HCT116 (cell line): ENCODE measurements at regions not wholly inside any gene's neighbourhood (a gene's known extent, or its start where the extent isn't known, plus 50 kb on each side); places are given as distances from the start of the nearest gene placed in this dataset.

Experiments
- CEBPB ChIP-seq: IDR thresholded peaks from 2 replicates; pipeline ENCODE4 v1.6.1; 2012; ENCODE audit warnings: low read depth
- EZH2 ChIP-seq: fragments of 200-600 bp; sonication (generic); IDR thresholded peaks from 2 replicates; pipeline ENCODE4 v1.6.1; 2017; ENCODE audit warnings: antibody characterized with exemption, mixed run types
- JUND ChIP-seq: IDR thresholded peaks from 2 replicates; pipeline ENCODE4 v1.6.1; 2012
- POLR2A ChIP-seq: IDR thresholded peaks from 2 replicates; pipeline ENCODE4 v1.7.0; 2011; ENCODE audit warnings: borderline replicate concordance; ENCODE audit not compliant: insufficient read depth, insufficient read length; ENCODE audit errors: extremely low read depth
- SP1 ChIP-seq: IDR thresholded peaks from 2 replicates; pipeline ENCODE4 v1.6.1; 2012; ENCODE audit warnings: low read depth
- TF ChIP-seq, protein P1 (sequence below), 3 experiments: fragments of 200-600 bp in 1 of 3; sonication (generic) in 1 of 3; IDR thresholded peaks in 2 of 3; conservative IDR thresholded peaks in 1 of 3; 2 replicates each; pipeline ENCODE4 v1.5.1; 2012 to 2017; ENCODE audit warnings: low read depth in 2 of 3, low read length in 2 of 3, antibody characterized with exemption in 1 of 3, borderline replicate concordance in 1 of 3, control low read depth in 1 of 3, mild to moderate bottlenecking in 1 of 3, mixed read lengths in 1 of 3, mixed run types in 1 of 3, moderate library complexity in 1 of 3; ENCODE audit not compliant: insufficient read depth in 1 of 3

DNA sequence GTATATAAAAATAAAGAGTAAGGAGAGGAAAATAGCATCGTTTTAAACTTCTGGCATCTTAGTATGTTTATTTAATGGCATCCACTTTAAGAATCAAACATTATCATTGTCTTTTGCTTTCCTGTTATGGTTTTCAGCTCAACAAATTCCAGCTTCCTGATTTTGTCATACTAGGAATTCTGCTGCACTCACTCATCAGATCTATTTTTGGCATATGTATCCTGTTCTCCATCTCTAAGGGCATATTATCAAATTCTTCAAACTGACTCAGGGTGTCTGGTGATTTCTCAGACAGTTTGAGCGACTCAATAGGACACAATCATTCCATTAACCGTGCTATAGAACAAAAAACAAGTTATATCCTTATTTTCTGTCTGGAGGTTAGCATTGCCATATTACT is 248.5 kb upstream of the DIAPH2 start:
- TF ChIP-seq CEBPB, result no peak
- no peak for TF ChIP-seq SP1
- no peak for TF ChIP-seq EZH2
- TF ChIP-seq, protein P1, sequence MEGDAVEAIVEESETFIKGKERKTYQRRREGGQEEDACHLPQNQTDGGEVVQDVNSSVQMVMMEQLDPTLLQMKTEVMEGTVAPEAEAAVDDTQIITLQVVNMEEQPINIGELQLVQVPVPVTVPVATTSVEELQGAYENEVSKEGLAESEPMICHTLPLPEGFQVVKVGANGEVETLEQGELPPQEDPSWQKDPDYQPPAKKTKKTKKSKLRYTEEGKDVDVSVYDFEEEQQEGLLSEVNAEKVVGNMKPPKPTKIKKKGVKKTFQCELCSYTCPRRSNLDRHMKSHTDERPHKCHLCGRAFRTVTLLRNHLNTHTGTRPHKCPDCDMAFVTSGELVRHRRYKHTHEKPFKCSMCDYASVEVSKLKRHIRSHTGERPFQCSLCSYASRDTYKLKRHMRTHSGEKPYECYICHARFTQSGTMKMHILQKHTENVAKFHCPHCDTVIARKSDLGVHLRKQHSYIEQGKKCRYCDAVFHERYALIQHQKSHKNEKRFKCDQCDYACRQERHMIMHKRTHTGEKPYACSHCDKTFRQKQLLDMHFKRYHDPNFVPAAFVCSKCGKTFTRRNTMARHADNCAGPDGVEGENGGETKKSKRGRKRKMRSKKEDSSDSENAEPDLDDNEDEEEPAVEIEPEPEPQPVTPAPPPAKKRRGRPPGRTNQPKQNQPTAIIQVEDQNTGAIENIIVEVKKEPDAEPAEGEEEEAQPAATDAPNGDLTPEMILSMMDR (IDR thresholded peaks at IDR 0.05 in 2 of 3, conservative IDR thresholded peaks at IDR 0.05 in 1 of 3; ENCODE audit: borderline replicate concordance in 1 of 3, insufficient read depth in 1 of 3, low read depth in 2 of 3, low read length in 2 of 3), result no peak
- TF ChIP-seq POLR2A, result no peak
- no peak for TF ChIP-seq JUND
